ENCODE measurements at regions not wholly inside any gene's neighbourhood (a gene's known extent, or its start where the extent isn't known, plus 50 kb on each side); places are given as distances from the start of the nearest gene placed in this dataset.

DNA sequence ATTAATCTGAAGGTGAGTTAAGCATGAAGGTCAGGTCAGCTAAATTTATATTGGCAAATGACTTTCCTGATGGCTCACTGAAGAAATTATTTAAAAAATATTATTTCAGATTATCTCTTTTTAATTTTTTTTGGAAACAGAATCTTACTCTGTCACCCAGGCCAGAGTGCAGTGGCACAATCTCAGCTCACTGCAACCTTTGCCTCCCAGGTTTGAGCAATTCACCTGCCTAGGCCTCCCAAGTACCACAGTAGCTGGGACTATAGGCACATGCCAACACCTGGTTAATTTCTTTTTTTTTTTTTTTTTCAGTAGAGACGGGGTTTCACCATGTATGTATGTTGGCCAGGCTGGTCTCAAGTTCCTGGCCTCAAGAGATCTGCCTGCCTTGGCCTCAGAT, 976.7 kb downstream of the TTLL7 start:
- TF ChIP-seq, protein P1, sequence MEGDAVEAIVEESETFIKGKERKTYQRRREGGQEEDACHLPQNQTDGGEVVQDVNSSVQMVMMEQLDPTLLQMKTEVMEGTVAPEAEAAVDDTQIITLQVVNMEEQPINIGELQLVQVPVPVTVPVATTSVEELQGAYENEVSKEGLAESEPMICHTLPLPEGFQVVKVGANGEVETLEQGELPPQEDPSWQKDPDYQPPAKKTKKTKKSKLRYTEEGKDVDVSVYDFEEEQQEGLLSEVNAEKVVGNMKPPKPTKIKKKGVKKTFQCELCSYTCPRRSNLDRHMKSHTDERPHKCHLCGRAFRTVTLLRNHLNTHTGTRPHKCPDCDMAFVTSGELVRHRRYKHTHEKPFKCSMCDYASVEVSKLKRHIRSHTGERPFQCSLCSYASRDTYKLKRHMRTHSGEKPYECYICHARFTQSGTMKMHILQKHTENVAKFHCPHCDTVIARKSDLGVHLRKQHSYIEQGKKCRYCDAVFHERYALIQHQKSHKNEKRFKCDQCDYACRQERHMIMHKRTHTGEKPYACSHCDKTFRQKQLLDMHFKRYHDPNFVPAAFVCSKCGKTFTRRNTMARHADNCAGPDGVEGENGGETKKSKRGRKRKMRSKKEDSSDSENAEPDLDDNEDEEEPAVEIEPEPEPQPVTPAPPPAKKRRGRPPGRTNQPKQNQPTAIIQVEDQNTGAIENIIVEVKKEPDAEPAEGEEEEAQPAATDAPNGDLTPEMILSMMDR (IDR thresholded peaks at IDR 0.05 in 4 of 5, conservative IDR thresholded peaks at IDR 0.05 in 1 of 5), result no peak
- no peak for TF ChIP-seq POLR2A (IDR thresholded peaks at IDR 0.05)

Data from gastrocnemius medialis (tissue), 4 donors.